GM23338 (cell line): ENCODE measurements at regions not wholly inside any gene's neighbourhood (a gene's known extent, or its start where the extent isn't known, plus 50 kb on each side); places are given as distances from the start of the nearest gene placed in this dataset.

ENCODE experiments used
- CREB1 ChIP-seq: fragments of 250-450 bp; sonication (Bioruptor Pico); IDR thresholded peaks from 2 replicates; pipeline ENCODE4 v1.5.0; 2020; ENCODE audit warnings: low read depth, mild to moderate bottlenecking, moderate library complexity
- CTCF ChIP-seq, 2 experiments: fragments of 200-600 bp in 1 of 2; sonication (generic) in 1 of 2; conservative IDR thresholded peaks; 2 replicates each; pipeline versions ENCODE4 v1.5.1 to v1.6.1; 2016 to 2017; ENCODE audit warnings: antibody characterized with exemption in 2 of 2, low read depth in 2 of 2, mild to moderate bottlenecking in 2 of 2, moderate library complexity in 1 of 2
- EZH2 ChIP-seq: fragments of 200-600 bp; sonication (generic); IDR thresholded peaks from one replicate; pipeline ENCODE4 v1.8.0; 2017; ENCODE audit warnings: antibody characterized with exemption, mild to moderate bottlenecking, low read depth; ENCODE audit not compliant: unreplicated experiment
- EZH2phosphoT487 ChIP-seq: fragments of 200-600 bp; sonication (generic); IDR thresholded peaks from one replicate; pipeline ENCODE4 v1.8.1; 2018; ENCODE audit warnings: antibody characterized with exemption; ENCODE audit not compliant: unreplicated experiment
- JUNB ChIP-seq: IDR thresholded peaks from one replicate; pipeline ENCODE4 v1.6.1; 2016; ENCODE audit warnings: antibody characterized with exemption; ENCODE audit not compliant: unreplicated experiment
- NANOG ChIP-seq: IDR thresholded peaks from 2 replicates; pipeline ENCODE4 v1.6.1; 2016; ENCODE audit warnings: antibody characterized with exemption, borderline replicate concordance
- POLR2AphosphoS5 ChIP-seq: IDR thresholded peaks from 2 replicates; pipeline ENCODE4 v1.6.1; 2016; ENCODE audit warnings: antibody characterized with exemption, low read depth
- STAT1 ChIP-seq: IDR thresholded peaks from one replicate; pipeline ENCODE4 v1.6.1; 2016; ENCODE audit warnings: antibody characterized with exemption; ENCODE audit not compliant: unreplicated experiment
- ZNF114 ChIP-seq: fragments of 250-450 bp; sonication (Bioruptor Pico); IDR thresholded peaks from 2 replicates; pipeline ENCODE4 v1.5.0; 2020; ENCODE audit warnings: mild to moderate bottlenecking, moderate library complexity
- ZNF331 ChIP-seq: fragments of 250-450 bp; sonication (Bioruptor Pico); IDR thresholded peaks from 2 replicates; pipeline ENCODE4 v1.5.0; 2020; ENCODE audit warnings: low read depth, mild to moderate bottlenecking, moderate library complexity
- TF ChIP-seq, protein P1 (sequence below): IDR thresholded peaks from one replicate; pipeline ENCODE4 v1.6.1; 2018; ENCODE audit warnings: antibody characterized with exemption; ENCODE audit not compliant: unreplicated experiment
- TF ChIP-seq, protein P2 (sequence below): IDR thresholded peaks from 2 replicates; pipeline ENCODE4 v1.6.1; 2016; ENCODE audit warnings: antibody characterized with exemption
- TF ChIP-seq, protein P3 (sequence below): fragments of 250-450 bp; sonication (Bioruptor Pico); IDR thresholded peaks from 2 replicates; pipeline ENCODE4 v1.5.0; 2020; ENCODE audit warnings: mild to moderate bottlenecking, moderate library complexity

DNA sequence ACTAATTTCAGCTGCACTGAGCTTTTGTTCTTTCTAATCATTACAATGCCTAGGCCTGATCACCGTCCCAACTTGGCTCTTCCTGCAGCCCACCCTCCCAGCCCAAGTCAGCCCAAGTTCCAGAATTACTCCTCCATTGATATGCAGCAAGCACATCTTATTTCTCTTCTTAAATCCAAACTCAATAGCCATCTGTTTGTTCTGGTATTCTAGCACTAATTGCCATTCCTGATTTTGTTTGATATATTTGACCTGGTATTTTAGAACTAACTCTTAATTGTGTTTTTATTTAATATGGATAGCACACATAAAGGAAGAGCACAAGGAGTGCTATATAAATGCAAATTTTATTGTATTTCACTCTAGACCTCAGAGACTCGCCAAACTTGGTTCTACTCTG is 241.2 kb downstream of the SKIDA1 start:
- no peak for TF ChIP-seq EZH2
- TF ChIP-seq CTCF (conservative IDR thresholded peaks at IDR 0.05; ENCODE audit: low read depth in 2 of 2): no peak
- TF ChIP-seq, protein P1, sequence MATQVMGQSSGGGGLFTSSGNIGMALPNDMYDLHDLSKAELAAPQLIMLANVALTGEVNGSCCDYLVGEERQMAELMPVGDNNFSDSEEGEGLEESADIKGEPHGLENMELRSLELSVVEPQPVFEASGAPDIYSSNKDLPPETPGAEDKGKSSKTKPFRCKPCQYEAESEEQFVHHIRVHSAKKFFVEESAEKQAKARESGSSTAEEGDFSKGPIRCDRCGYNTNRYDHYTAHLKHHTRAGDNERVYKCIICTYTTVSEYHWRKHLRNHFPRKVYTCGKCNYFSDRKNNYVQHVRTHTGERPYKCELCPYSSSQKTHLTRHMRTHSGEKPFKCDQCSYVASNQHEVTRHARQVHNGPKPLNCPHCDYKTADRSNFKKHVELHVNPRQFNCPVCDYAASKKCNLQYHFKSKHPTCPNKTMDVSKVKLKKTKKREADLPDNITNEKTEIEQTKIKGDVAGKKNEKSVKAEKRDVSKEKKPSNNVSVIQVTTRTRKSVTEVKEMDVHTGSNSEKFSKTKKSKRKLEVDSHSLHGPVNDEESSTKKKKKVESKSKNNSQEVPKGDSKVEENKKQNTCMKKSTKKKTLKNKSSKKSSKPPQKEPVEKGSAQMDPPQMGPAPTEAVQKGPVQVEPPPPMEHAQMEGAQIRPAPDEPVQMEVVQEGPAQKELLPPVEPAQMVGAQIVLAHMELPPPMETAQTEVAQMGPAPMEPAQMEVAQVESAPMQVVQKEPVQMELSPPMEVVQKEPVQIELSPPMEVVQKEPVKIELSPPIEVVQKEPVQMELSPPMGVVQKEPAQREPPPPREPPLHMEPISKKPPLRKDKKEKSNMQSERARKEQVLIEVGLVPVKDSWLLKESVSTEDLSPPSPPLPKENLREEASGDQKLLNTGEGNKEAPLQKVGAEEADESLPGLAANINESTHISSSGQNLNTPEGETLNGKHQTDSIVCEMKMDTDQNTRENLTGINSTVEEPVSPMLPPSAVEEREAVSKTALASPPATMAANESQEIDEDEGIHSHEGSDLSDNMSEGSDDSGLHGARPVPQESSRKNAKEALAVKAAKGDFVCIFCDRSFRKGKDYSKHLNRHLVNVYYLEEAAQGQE: no peak
- no peak for TF ChIP-seq EZH2phosphoT487
- no peak for TF ChIP-seq POLR2AphosphoS5
- no peak for TF ChIP-seq ZNF114 (CRISPR knock-in tag)
- TF ChIP-seq JUNB: no peak
- no peak for TF ChIP-seq ZNF331 (CRISPR knock-in tag)
- TF ChIP-seq CREB1: no peak
- TF ChIP-seq STAT1: no peak
- no peak for TF ChIP-seq NANOG
- TF ChIP-seq, protein P2, sequence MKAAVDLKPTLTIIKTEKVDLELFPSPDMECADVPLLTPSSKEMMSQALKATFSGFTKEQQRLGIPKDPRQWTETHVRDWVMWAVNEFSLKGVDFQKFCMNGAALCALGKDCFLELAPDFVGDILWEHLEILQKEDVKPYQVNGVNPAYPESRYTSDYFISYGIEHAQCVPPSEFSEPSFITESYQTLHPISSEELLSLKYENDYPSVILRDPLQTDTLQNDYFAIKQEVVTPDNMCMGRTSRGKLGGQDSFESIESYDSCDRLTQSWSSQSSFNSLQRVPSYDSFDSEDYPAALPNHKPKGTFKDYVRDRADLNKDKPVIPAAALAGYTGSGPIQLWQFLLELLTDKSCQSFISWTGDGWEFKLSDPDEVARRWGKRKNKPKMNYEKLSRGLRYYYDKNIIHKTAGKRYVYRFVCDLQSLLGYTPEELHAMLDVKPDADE: no peak
- TF ChIP-seq, protein P3, sequence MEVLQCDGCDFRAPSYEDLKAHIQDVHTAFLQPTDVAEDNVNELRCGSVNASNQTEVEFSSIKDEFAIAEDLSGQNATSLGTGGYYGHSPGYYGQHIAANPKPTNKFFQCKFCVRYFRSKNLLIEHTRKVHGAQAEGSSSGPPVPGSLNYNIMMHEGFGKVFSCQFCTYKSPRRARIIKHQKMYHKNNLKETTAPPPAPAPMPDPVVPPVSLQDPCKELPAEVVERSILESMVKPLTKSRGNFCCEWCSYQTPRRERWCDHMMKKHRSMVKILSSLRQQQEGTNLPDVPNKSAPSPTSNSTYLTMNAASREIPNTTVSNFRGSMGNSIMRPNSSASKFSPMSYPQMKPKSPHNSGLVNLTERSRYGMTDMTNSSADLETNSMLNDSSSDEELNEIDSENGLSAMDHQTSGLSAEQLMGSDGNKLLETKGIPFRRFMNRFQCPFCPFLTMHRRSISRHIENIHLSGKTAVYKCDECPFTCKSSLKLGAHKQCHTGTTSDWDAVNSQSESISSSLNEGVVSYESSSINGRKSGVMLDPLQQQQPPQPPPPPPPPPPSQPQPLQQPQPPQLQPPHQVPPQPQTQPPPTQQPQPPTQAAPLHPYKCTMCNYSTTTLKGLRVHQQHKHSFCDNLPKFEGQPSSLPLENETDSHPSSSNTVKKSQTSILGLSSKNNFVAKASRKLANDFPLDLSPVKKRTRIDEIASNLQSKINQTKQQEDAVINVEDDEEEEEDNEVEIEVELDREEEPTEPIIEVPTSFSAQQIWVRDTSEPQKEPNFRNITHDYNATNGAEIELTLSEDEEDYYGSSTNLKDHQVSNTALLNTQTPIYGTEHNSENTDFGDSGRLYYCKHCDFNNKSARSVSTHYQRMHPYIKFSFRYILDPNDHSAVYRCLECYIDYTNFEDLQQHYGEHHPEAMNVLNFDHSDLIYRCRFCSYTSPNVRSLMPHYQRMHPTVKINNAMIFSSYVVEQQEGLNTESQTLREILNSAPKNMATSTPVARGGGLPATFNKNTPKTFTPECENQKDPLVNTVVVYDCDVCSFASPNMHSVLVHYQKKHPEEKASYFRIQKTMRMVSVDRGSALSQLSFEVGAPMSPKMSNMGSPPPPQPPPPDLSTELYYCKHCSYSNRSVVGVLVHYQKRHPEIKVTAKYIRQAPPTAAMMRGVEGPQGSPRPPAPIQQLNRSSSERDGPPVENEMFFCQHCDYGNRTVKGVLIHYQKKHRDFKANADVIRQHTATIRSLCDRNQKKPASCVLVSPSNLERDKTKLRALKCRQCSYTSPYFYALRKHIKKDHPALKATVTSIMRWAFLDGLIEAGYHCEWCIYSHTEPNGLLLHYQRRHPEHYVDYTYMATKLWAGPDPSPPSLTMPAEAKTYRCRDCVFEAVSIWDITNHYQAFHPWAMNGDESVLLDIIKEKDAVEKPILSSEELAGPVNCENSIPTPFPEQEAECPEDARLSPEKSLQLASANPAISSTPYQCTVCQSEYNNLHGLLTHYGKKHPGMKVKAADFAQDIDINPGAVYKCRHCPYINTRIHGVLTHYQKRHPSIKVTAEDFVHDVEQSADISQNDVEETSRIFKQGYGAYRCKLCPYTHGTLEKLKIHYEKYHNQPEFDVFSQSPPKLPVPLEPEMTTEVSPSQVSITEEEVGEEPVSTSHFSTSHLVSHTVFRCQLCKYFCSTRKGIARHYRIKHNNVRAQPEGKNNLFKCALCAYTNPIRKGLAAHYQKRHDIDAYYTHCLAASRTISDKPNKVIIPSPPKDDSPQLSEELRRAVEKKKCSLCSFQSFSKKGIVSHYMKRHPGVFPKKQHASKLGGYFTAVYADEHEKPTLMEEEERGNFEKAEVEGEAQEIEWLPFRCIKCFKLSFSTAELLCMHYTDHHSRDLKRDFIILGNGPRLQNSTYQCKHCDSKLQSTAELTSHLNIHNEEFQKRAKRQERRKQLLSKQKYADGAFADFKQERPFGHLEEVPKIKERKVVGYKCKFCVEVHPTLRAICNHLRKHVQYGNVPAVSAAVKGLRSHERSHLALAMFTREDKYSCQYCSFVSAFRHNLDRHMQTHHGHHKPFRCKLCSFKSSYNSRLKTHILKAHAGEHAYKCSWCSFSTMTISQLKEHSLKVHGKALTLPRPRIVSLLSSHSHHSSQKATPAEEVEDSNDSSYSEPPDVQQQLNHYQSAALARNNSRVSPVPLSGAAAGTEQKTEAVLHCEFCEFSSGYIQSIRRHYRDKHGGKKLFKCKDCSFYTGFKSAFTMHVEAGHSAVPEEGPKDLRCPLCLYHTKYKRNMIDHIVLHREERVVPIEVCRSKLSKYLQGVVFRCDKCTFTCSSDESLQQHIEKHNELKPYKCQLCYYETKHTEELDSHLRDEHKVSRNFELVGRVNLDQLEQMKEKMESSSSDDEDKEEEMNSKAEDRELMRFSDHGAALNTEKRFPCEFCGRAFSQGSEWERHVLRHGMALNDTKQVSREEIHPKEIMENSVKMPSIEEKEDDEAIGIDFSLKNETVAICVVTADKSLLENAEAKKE (CRISPR knock-in tag): no peak
